GM12892 (cell line): ENCODE measurements at regions not wholly inside any gene's neighbourhood (a gene's known extent, or its start where the extent isn't known, plus 50 kb on each side); places are given as distances from the start of the nearest gene placed in this dataset.
A peak's percentile ranks its signal among the peaks of the same experiment; 100 is the strongest.
"Not testable (repeated sequence)": the region's sequence is repeated elsewhere in the genome, so short reads cannot be mapped to it uniquely, and the experiment has no call there.

Experiments
- DNase-seq: peaks from one replicate; pipeline ENCODE4 v3.0.0; 2011; ENCODE audit not compliant: insufficient read length
- FAIRE-seq: peaks from 2 replicates; lab custom pipeline; 2011; peaks lifted over from hg19 to GRCh38; lab: Jason Lieb, UNC
- POLR2A ChIP-seq: IDR thresholded peaks from 2 replicates; pipeline ENCODE4 v1.6.1; 2011; ENCODE audit warnings: low read depth, low read length, control low read depth
- POLR2AphosphoS5 ChIP-seq: IDR thresholded peaks from 2 replicates; pipeline ENCODE4 v1.6.1; 2011; ENCODE audit warnings: low read depth, low read length, control low read depth
- TAF1 ChIP-seq: IDR thresholded peaks from 2 replicates; pipeline ENCODE4 v1.6.1; 2011; ENCODE audit warnings: low read depth, mild to moderate bottlenecking, control low read depth, low read length, borderline replicate concordance

GRCh38 chr12:27163048-27163715 is 80.8 kb upstream of the C12orf71 start:
- DNase-seq (no peak), FAIRE-seq (peak; percentile 78)
- TF ChIP-seq POLR2A (no peak), POLR2AphosphoS5 (no peak), TAF1 (no peak)

GRCh38 chr12:27163894-27164293 is 80.2 kb upstream of the STK38L start:
- DNase-seq (no peak), FAIRE-seq (no peak)
- TF ChIP-seq POLR2AphosphoS5 (no peak), TAF1 (no peak), POLR2A (no peak)

GRCh38 chr12:27164330-27165040 is 79.6 kb upstream of the STK38L start:
- FAIRE-seq (peak; percentile 48), DNase-seq (no peak)
- TF ChIP-seq POLR2AphosphoS5 (no peak), POLR2A (0 out of 2 replicates have a peak, but pooled peaks have one; percentile 20)

GRCh38 chr12:27165958-27166357 is 78.1 kb upstream of the STK38L start:
- not testable (repeated sequence) for DNase-seq, FAIRE-seq

GRCh38 chr12:27171494-27171893 is 72.6 kb upstream of the STK38L start:
- FAIRE-seq, DNase-seq: not testable (repeated sequence)

GRCh38 chr12:27176765-27177164 is 67.3 kb upstream of the STK38L start:
- DNase-seq (no peak), FAIRE-seq (peak; percentile 58)
- TF ChIP-seq POLR2A (no peak), POLR2AphosphoS5 (no peak), TAF1 (no peak)

GRCh38 chr12:27177706-27178105 is 66.4 kb upstream of the STK38L start:
- DNase-seq = no peak

GRCh38 chr12:27178255-27178654 is 65.8 kb upstream of the STK38L start:
- DNase-seq (no peak), FAIRE-seq (no peak)

More at GRCh38 chr12:27177706-27178105, 66.4 kb upstream of the STK38L start:
- TF ChIP-seq POLR2AphosphoS5 (no peak), TAF1 (no peak), POLR2A (no peak)
- FAIRE-seq = peak; percentile 51

GRCh38 chr12:27178723-27179399 is 65.2 kb upstream of the STK38L start:
- DNase-seq (no peak), FAIRE-seq (peak; percentile 77)
- TF ChIP-seq POLR2AphosphoS5 = no peak; the same call in 1 of the 2 replicates
- no peak for TF ChIP-seq TAF1
- TF ChIP-seq POLR2A = no peak

More at GRCh38 chr12:27178255-27178654, 65.8 kb upstream of the STK38L start:
- no peak for TF ChIP-seq TAF1
- no peak for TF ChIP-seq POLR2AphosphoS5
- no peak for TF ChIP-seq POLR2A

- peak; percentile 62 for TF ChIP-seq POLR2A
- peak; percentile 82 for TF ChIP-seq POLR2AphosphoS5
- no peak for TF ChIP-seq TAF1
- peak; percentile 99 for FAIRE-seq
- no peak for DNase-seq
These were observed 64.5 kb upstream of the STK38L start for GRCh38 chr12:27179400-27180214.

GRCh38 chr12:27180906-27181505 is 63.1 kb upstream of the STK38L start:
- no peak for TF ChIP-seq POLR2AphosphoS5
- TF ChIP-seq POLR2A = no peak
- TF ChIP-seq TAF1 = no peak
- peak; percentile 38 for FAIRE-seq

More at GRCh38 chr12:27180906-27181505, 63.1 kb upstream of the STK38L start:
- no peak for DNase-seq
